HUES64 (cell line): ENCODE measurements at regions not wholly inside any gene's neighbourhood (a gene's known extent, or its start where the extent isn't known, plus 50 kb on each side); places are given as distances from the start of the nearest gene placed in this dataset.
"Not testable (repeated sequence)": the region's sequence is repeated elsewhere in the genome, so short reads cannot be mapped to it uniquely, and the experiment has no call there.

ENCODE experiments used
- H3K27ac ChIP-seq: 2 replicates; pipeline ENCODE4 v1.7.0; 2013; ENCODE audit warnings: low read depth, low read length, inconsistent platforms
- H3K27me3 ChIP-seq: 2 replicates; pipeline ENCODE4 v1.6.1; 2013; ENCODE audit warnings: mild to moderate bottlenecking, low read length; ENCODE audit not compliant: insufficient read depth
- H3K36me3 ChIP-seq: 2 replicates; pipeline ENCODE4 v1.6.1; 2013; ENCODE audit warnings: mild to moderate bottlenecking, low read length; ENCODE audit not compliant: insufficient read depth
- H3K4me1 ChIP-seq: 2 replicates; pipeline ENCODE4 v1.6.1; 2013; ENCODE audit warnings: mild to moderate bottlenecking, low read length, moderate library complexity; ENCODE audit not compliant: insufficient read depth
- H3K4me3 ChIP-seq: 2 replicates; pipeline ENCODE4 v1.5.1; 2013; ENCODE audit warnings: mild to moderate bottlenecking, low read length, moderate library complexity
- H3K9ac ChIP-seq: 2 replicates; pipeline ENCODE4 v1.6.1; 2013; ENCODE audit warnings: mild to moderate bottlenecking, low read depth, low read length
- H3K9me3 ChIP-seq: 2 replicates; pipeline ENCODE4 v1.6.1; 2013; ENCODE audit warnings: low read depth, low read length; ENCODE audit not compliant: insufficient read depth
- WGBS: fragments of 150-250, 120-280 bp; methylation state at CpG from one replicate; pipeline ENCODE4 v1.1.7; 2013; ENCODE audit warnings: missing lambda C conversion rate; 5-methylcytosine and 5-hydroxymethylcytosine counted together

DNA sequence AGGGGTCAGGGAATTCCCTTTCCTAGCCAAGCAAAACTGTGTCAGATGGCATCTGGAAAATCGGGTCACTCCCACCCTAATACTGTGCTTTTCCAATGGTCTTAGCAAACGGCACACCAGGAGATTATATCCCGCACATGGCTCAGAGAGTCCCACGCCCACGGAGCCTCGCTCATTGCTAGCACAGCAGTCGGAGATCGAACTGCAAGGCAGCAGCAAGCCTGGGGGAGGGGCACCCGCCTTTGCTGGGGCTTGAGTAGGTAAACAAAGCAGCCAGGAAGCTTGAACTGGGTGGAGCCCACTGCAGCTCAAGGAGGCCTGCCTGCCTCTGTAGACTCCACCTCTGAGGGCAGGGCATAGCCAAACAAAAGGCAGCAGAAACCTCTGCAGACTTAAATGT lies 393.3 kb upstream of the ONECUT1 start:
- H3K27me3 ChIP-seq, H3K4me3 ChIP-seq, H3K27ac ChIP-seq, H3K4me1 ChIP-seq, H3K36me3 ChIP-seq, H3K9ac ChIP-seq: not testable (repeated sequence)
- 93% methylated on average over 9 of the region's 9 CpGs for WGBS
- H3K9me3 ChIP-seq, result peaks cover 17% of the 10 kb centered on the region; the same call in 1 of the 2 replicates

DNA sequence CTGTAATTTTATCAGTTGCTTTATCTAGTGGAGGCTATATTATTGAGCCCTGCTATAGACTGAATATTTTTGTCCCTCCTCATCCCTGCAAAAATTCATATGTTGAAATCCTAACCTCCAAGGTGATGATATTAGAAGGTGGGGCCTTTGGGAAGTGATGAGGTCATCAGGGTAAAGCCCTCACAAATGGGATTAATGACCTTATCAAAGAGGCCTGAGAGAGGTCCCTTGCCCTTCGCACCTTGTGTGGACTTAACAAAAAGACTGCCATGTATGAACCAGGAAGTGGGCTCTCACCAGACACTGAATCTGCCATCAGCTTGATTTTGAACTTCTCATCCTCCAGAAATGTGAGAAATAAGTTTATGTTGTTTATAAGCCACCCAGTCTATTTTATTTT lies 381.4 kb upstream of the ONECUT1 start:
- H3K4me3 ChIP-seq, result no peak overlapping the region

DNA sequence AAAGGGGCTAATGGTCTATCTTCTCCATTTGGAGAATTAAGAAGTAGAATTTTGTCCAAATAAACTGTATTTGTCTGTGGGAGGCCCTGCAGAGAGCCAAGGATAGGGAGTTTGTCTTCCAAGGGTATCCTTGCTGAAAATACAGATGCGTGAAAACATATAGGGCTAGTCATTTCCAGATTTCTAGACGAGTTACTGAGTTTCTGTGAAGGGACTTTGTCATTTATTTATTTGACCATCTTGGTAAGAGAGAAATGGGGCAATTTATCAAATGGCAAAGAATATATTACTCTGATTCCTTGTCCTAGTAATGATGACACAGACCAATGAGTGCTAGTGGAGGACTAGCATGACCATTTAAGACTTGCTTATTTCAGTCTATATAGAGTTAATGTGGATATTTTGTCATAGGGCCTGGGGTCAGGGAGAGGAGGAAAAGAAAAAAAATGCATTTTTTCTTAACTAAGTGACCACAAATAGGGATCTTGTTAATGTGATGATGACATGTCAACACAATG lies 376.6 kb upstream of the ONECUT1 start:
- WGBS, result 92% methylated on average over 2 of the region's 2 CpGs
- no peaks in the 10 kb centered on the region for H3K36me3 ChIP-seq
- peaks cover 5% of the 10 kb centered on the region; the same call in 1 of the 2 replicates for H3K4me1 ChIP-seq
- no peak overlapping the region for H3K4me3 ChIP-seq
- no peak overlapping the region for H3K9ac ChIP-seq
- H3K27ac ChIP-seq, result no peak overlapping the region
- H3K27me3 ChIP-seq, result no peaks in the 10 kb centered on the region
- no peaks in the 10 kb centered on the region for H3K9me3 ChIP-seq

More for the DNA sequence above, 381.4 kb upstream of the ONECUT1 start:
- whole genome bisulfite sequencing, result 95% methylated on average over 1 of the region's 1 CpG
- no peak overlapping the region for H3K9ac ChIP-seq
- H3K36me3 ChIP-seq, result no peaks in the 10 kb centered on the region
- no peak overlapping the region for H3K27ac ChIP-seq
- no peaks in the 10 kb centered on the region for H3K27me3 ChIP-seq
- H3K9me3 ChIP-seq, result no peaks in the 10 kb centered on the region
- no peaks in the 10 kb centered on the region for H3K4me1 ChIP-seq

DNA sequence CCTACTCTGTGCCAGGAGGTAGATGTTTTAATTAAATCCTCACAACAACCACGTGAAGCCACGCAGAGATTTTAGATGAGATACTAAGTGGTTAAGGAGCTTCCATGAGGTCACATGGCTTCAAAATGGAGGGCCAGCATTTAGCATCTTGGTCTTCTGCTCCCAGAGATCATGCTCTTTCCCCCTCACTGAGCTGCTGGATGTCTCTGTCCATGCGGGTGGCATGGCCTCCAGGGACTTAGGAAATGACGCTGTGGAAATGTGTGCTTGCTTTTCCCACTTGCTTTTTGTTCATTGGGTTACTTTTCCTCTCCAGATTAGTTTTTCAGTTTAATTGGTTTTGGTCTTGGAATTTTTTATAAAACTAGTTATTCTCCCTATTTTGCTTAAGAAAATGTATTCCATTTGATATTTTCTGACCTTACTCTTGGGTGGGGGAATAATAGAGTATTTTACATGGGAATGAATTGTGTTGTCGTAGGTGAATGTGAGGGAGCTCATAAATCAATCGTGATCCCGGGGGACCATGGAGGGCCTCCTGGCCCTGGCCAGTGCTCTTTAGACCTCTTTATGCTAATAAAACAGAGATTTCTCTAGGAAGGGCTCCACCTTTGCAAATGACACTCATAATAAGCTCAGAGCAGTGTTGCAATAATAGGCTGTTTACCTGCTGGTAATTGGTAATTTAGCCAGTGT lies 376.0 kb upstream of the ONECUT1 start:
- Histone ChIP-seq H3K36me3 (no peaks in the 10 kb centered on the region), H3K27ac (no peak overlapping the region), H3K4me3 (no peak overlapping the region), H3K27me3 (no peaks in the 10 kb centered on the region), H3K4me1 (peaks cover 5% of the 10 kb centered on the region; the same call in 1 of the 2 replicates), H3K9me3 (no peaks in the 10 kb centered on the region), H3K9ac (no peak overlapping the region)
- WGBS, result 91% methylated on average over 7 of the region's 7 CpGs

DNA sequence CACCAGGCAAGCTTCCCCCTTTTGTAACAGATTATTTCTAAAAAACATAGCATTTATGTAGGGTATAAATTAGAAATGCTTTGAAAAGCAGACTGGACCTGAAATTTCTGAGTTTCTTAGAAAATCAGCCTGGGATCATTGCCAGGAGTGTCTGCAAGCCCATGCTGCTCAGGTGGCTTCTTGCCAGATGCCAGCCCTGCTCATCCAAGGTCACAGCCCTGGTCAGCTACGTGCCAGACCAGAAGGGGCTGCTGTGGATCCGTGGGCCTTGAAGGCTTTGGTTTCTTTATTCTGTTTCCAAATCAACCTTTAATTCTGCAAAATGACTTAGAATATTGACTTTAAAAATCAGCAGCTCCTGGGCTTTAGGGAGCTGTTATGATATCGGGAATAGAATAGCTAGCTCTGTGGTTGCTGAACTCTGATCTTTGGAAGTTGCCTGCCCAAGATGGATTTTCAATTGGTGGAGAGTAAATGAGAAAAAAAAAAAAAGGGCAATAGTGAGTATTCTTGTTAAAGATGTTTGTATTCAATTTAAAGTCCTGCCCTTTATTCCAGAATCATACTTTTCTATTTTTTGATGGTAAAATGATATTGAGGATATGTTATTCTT lies 370.1 kb upstream of the ONECUT1 start:
- H3K36me3 ChIP-seq, result no peaks in the 10 kb centered on the region
- H3K27me3 ChIP-seq, result no peaks in the 10 kb centered on the region
- H3K4me3 ChIP-seq, result no peak overlapping the region
- H3K9me3 ChIP-seq, result no peaks in the 10 kb centered on the region
- H3K9ac ChIP-seq, result no peak overlapping the region
- peaks cover 5% of the 10 kb centered on the region; the same call in 1 of the 2 replicates for H3K4me1 ChIP-seq
- H3K27ac ChIP-seq, result no peak overlapping the region
- 83% methylated on average over 3 of the region's 3 CpGs for WGBS

DNA sequence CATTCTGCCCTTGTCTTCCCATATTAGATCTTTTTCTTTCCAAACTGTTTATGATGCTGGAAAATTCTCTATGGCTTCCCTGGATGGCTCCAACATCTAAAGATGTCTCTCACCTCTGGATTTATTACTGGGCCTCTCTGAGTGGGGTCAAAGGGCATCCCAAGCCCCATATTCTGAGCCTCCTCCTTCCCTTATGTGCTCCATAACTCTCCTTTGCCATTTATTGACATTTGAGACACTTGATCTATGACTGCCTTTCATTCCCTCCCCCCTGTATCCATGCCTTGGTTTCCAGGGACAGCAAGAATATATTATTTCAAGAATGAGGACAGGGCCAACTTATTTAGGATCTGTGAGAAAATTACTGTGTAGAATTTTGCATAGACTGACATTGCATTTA lies 369.3 kb upstream of the ONECUT1 start:
- H3K9me3 ChIP-seq, result no peaks in the 10 kb centered on the region

DNA sequence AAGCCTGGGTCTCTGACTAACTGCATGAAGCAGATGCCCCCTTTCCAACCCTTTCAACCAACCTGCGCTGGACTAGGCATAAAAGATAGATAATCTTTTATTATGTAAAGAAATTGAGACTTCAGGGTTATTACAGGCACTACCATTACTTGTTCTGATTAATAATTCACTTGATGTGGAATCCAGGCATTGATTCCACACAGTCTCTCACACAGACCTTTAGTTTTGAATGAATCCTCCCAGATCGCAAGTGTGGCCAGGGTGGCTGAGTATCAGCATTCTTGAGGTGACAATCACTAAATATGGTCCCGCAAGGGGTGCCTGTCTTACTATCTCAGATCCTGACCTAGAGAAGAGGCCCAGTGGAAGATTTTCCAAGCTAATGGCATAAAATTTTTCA lies 368.9 kb upstream of the ONECUT1 start:
- Histone ChIP-seq H3K27me3 (no peaks in the 10 kb centered on the region), H3K36me3 (no peaks in the 10 kb centered on the region), H3K27ac (no peak overlapping the region), H3K4me3 (no peak overlapping the region), H3K9me3 (no peaks in the 10 kb centered on the region), H3K4me1 (no peaks in the 10 kb centered on the region), H3K9ac (no peak overlapping the region)
- 92% methylated on average over 2 of the region's 3 CpGs for WGBS

More for the DNA sequence above, 369.3 kb upstream of the ONECUT1 start:
- Histone ChIP-seq H3K27me3 (no peaks in the 10 kb centered on the region), H3K36me3 (no peaks in the 10 kb centered on the region), H3K27ac (no peak overlapping the region), H3K4me1 (no peaks in the 10 kb centered on the region), H3K9ac (no peak overlapping the region), H3K4me3 (no peak overlapping the region)

DNA sequence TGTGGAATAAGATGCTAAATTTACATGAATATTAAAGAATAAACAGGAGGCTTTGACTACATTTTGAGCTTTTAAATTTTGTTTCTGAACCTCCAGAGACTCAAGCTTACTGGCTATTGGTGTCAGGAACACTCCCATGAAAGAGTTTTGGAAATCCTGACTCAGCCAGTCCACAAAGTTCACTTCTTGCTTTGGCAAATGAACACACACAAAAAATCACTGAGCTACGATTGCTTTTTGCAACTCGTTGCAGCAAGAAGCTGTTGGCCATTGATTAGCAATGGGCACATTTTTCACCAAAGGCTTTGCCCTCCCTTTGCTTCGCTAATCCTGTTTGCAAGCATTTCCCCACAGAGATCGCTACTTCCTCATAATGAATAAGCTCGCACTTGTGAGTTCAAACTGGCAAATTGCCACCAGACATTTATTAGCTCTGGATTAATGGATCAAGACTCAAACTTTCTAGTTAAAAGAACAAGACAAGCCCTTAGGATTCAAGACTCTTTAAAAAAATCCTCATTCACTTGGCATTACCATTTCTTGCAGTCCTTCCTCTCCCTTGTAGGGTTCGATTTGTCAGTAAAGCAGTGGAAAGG lies 343.2 kb upstream of the ONECUT1 start:
- Histone ChIP-seq H3K36me3 (no peaks in the 10 kb centered on the region), H3K27ac (no peak overlapping the region), H3K9ac (no peak overlapping the region), H3K9me3 (no peaks in the 10 kb centered on the region), H3K4me3 (no peak overlapping the region), H3K4me1 (peaks cover 15% of the 10 kb centered on the region; the same call in 1 of the 2 replicates), H3K27me3 (no peaks in the 10 kb centered on the region)
- 77% methylated on average over 6 of the region's 6 CpGs for WGBS

DNA sequence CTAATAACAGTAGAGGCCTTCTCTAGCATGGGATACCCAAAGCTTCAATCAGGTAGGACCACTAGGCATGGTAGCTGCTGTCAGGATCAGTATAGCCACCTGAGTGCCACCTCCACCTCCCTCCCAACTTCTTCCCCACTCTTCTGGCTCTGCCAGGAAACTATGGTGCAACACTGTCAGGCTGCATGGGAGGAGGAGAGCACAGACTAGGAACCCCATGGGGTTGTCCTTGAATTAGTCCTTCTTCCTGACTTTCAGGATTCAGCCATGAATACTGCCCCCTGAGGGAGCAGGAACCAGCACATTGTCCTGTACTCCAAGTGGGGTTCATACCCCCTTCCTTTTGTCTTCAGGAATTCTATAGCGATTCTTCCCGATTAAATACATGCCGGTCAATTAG lies 340.8 kb upstream of the ONECUT1 start:
- H3K4me3 ChIP-seq, result no peak overlapping the region
- H3K27me3 ChIP-seq, result no peaks in the 10 kb centered on the region
- H3K36me3 ChIP-seq, result no peaks in the 10 kb centered on the region
- no peak overlapping the region for H3K27ac ChIP-seq
- H3K9ac ChIP-seq, result no peak overlapping the region
- H3K4me1 ChIP-seq, result peaks cover 15% of the 10 kb centered on the region; the same call in 1 of the 2 replicates
- WGBS, result 93% methylated on average over 3 of the region's 3 CpGs
- H3K9me3 ChIP-seq, result no peaks in the 10 kb centered on the region

DNA sequence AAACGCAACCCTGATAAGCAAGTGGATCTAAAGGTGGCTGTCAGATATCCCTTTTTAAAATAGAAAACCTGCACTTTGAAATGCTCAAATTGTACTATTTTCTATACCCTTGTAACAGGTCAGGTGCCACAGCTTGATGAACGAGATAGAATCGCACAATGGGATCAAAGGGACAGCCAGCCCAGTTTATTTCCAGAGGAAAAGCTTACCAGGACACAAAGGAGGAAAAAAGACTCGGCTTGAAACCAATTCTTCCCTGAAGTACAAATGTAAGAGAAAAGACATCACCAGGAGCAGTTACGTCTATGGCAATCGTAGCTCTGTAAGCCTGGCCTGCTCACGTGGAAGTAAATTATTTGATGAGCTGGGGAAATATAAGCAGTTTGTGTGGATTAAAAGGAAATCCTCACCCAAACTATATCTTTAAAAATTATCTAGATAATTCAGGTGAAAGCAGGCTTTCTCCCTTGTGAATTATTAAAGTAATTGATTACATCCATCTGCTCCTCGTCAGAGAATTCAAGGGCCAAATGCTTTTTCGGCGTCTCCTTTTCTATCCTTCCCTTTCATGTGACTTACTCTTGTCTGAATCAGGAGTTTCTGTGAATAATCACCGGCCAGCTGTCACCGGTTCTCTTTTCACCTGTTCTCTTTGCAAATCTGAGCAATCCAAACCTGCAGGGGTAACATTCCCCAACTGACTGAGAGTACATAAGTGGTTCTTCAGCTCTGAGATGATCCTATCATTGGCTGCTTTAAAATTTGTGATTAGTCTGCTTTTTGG lies 339.2 kb upstream of the ONECUT1 start:
- WGBS, result 78% methylated on average over 12 of the region's 12 CpGs
- no peak overlapping the region for H3K9ac ChIP-seq
- no peaks in the 10 kb centered on the region for H3K9me3 ChIP-seq

DNA sequence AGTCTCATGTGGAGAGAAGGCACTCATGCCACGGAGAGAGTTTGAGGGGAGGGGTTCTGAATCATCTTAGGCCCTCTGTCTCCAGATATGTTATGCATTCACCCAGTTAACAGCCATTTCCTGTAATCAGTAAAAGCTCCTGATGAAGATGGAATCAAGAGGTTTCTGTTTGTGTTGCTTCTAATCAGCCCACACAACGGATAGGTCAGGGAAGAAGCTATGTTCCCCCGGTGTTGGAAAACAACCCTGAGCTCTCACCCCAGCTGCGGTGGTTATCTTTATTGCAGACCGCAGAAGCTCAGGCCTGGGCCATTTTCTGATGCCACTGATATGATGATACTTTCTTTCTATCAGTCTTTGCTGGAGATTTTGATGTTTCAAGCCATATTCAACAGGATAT lies 338.5 kb upstream of the ONECUT1 start:
- Histone ChIP-seq H3K4me1 (peaks cover 15% of the 10 kb centered on the region; the same call in 1 of the 2 replicates), H3K9ac (no peak overlapping the region), H3K9me3 (no peaks in the 10 kb centered on the region), H3K27ac (no peak overlapping the region), H3K27me3 (no peaks in the 10 kb centered on the region), H3K4me3 (no peak overlapping the region), H3K36me3 (no peaks in the 10 kb centered on the region)
- 80% methylated on average over 5 of the region's 5 CpGs for WGBS

More for the DNA sequence above, 339.2 kb upstream of the ONECUT1 start:
- Histone ChIP-seq H3K36me3 (no peaks in the 10 kb centered on the region), H3K27me3 (no peaks in the 10 kb centered on the region), H3K27ac (no peak overlapping the region; the same call in 1 of the 2 replicates), H3K4me1 (peaks cover 15% of the 10 kb centered on the region; the same call in 1 of the 2 replicates), H3K4me3 (no peak overlapping the region)
